ENCODE measurements at regions not wholly inside any gene's neighbourhood (a gene's known extent, or its start where the extent isn't known, plus 50 kb on each side); places are given as distances from the start of the nearest gene placed in this dataset.

DNA sequence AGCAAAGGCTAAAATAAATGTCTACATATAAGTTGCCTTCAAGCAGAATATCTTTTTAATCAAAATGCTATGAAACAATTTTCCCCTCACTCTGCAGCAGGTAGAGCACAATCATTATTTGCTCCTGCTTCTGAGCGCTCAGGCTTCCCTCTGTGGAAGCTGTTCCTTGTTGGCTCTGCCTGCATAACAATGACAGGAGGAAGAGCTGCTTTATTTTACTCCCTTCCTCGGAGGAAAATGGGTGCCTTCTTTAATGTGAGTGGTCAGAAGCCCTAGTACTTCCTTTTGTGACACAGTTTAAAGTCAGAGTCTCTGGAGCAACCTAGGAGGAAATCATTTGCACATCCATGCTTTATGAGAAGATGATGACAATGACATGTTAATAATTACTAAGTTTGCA lies 492.1 kb downstream of the CDH8 start:
- H3K27me3 ChIP-seq (replicated peaks in 1 of 2; ENCODE audit: control insufficient read depth in 2 of 2, insufficient read depth in 2 of 2, low read length in 1 of 2): no peaks in the 10 kb centered on the region

DNA sequence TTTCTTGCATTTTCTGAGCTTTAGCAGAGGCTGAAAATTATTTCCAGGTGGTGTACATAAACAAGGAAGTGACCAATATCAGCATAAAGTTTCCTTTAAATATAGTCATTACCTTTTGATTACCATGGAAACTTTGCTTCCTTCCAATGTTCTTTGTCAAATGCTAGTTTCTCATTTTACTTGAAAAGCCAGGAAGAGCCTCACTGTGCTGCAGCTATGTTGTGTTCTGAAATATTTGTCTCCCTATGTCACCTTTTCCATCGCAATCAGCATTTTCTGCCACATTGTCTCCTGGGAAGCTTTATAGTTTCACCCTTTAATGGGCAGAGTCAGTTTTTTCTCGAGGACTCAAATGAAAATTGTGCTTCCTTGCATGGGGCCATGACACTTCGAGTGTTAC lies 496.0 kb downstream of the CDH8 start:
- intact Hi-C loops (cut with micrococcal nuclease; ENCODE audit: unreplicated experiment): no loop called here
- H3K9me3 ChIP-seq (replicated peaks; ENCODE audit: control insufficient read depth, insufficient read depth, low read length): no peaks in the 10 kb centered on the region
- no peak for TF ChIP-seq ZNF384 (IDR thresholded peaks at IDR 0.05; ENCODE audit: borderline replicate concordance, low read depth, low read length)
- no peak for TF ChIP-seq SIN3A (IDR thresholded peaks at IDR 0.05; ENCODE audit: low read depth, low read length)
- TF ChIP-seq ZSCAN29 (IDR thresholded peaks at IDR 0.05): no peak
- TF ChIP-seq, protein P1, sequence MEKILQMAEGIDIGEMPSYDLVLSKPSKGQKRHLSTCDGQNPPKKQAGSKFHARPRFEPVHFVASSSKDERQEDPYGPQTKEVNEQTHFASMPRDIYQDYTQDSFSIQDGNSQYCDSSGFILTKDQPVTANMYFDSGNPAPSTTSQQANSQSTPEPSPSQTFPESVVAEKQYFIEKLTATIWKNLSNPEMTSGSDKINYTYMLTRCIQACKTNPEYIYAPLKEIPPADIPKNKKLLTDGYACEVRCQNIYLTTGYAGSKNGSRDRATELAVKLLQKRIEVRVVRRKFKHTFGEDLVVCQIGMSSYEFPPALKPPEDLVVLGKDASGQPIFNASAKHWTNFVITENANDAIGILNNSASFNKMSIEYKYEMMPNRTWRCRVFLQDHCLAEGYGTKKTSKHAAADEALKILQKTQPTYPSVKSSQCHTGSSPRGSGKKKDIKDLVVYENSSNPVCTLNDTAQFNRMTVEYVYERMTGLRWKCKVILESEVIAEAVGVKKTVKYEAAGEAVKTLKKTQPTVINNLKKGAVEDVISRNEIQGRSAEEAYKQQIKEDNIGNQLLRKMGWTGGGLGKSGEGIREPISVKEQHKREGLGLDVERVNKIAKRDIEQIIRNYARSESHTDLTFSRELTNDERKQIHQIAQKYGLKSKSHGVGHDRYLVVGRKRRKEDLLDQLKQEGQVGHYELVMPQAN (conservative IDR thresholded peaks at IDR 0.05): no peak
- TF ChIP-seq YBX1 (IDR thresholded peaks at IDR 0.05): no peak
- no peak for TF ChIP-seq NFIC (IDR thresholded peaks at IDR 0.05; ENCODE audit: low read depth, low read length)
- TF ChIP-seq ZNF622 (IDR thresholded peaks at IDR 0.05): no peak
- no peaks in the 10 kb centered on the region for H3K4me1 ChIP-seq (ENCODE audit: control insufficient read depth, insufficient read depth, low read length)
- ChIA-PET RAD21 (ENCODE audit: unreplicated experiment) (no interaction called here), POLR2A (no interaction called here), CTCF (no interaction called here), SMC1A (ENCODE audit: uncharacterized antibody, unreplicated experiment) (no interaction called here)
- H4K20me1 ChIP-seq (ENCODE audit: control insufficient read depth, insufficient read depth): no peaks in the 10 kb centered on the region
- no peak overlapping the region for H3K4me3 ChIP-seq
- H2AFZ ChIP-seq (ENCODE audit: control insufficient read depth, low read depth, low read length): no peak overlapping the region
- no peak overlapping the region for H3K27ac ChIP-seq (ENCODE audit: control insufficient read depth, insufficient read depth)
- 9% methylated on average over 3 of the region's 3 CpGs for WGBS (ENCODE audit: insufficient coverage, insufficient replicate concordance, low lambda C conversion rate, missing lambda C conversion rate)
- in situ Hi-C loops (cut with MboI): no loop called here
- no peak overlapping the region for H3K9ac ChIP-seq (ENCODE audit: control insufficient read depth, insufficient read depth, low read length)
- no TSS peak for BruUV-seq (replicated peaks)
- no peak for ATAC-seq
- no peaks in the 10 kb centered on the region for H3K27me3 ChIP-seq (replicated peaks in 1 of 2; ENCODE audit: control insufficient read depth in 2 of 2, insufficient read depth in 2 of 2, low read length in 1 of 2)
- no peak for FAIRE-seq
- no peak for DNase-seq (ENCODE audit: low read depth, low spot score)
- H3K36me3 ChIP-seq (ENCODE audit: control insufficient read depth in 2 of 2, insufficient read depth in 2 of 2, low read length in 1 of 2): no peaks in the 10 kb centered on the region
- no peaks in the 10 kb centered on the region for H3K79me2 ChIP-seq (ENCODE audit: control insufficient read depth, insufficient read depth, low read length)
- no peak overlapping the region for H3K4me2 ChIP-seq (ENCODE audit: control insufficient read depth, insufficient read depth)

More for the DNA sequence above, 492.1 kb downstream of the CDH8 start:
- Histone ChIP-seq H3K4me1 (ENCODE audit: control insufficient read depth, insufficient read depth, low read length) (no peaks in the 10 kb centered on the region), H3K27ac (ENCODE audit: control insufficient read depth, insufficient read depth) (no peak overlapping the region), H2AFZ (ENCODE audit: control insufficient read depth, low read depth, low read length) (no peak overlapping the region), H3K4me2 (ENCODE audit: control insufficient read depth, insufficient read depth) (no peak overlapping the region), H3K9ac (ENCODE audit: control insufficient read depth, insufficient read depth, low read length) (no peak overlapping the region), H3K36me3 (ENCODE audit: control insufficient read depth in 2 of 2, insufficient read depth in 2 of 2, low read length in 1 of 2) (no peaks in the 10 kb centered on the region), H3K9me3 (replicated peaks; ENCODE audit: control insufficient read depth, insufficient read depth, low read length) (no peaks in the 10 kb centered on the region), H3K4me3 (no peak overlapping the region), H4K20me1 (ENCODE audit: control insufficient read depth, insufficient read depth) (no peaks in the 10 kb centered on the region), H3K79me2 (ENCODE audit: control insufficient read depth, insufficient read depth, low read length) (no peaks in the 10 kb centered on the region)
- intact Hi-C loops (cut with micrococcal nuclease; ENCODE audit: unreplicated experiment) (no loop called here), in situ Hi-C loops (cut with MboI) (no loop called here)
- 45% methylated on average over 2 of the region's 2 CpGs for WGBS (ENCODE audit: insufficient coverage, insufficient replicate concordance, low lambda C conversion rate, missing lambda C conversion rate)
- BruUV-seq (replicated peaks): no TSS peak
- no peak for FAIRE-seq
- ChIA-PET SMC1A (ENCODE audit: uncharacterized antibody, unreplicated experiment) (interaction anchor here (0.7 to 1.0 kb wide), 2 partner anchors 163 to 237 kb away, joined by 3 read pairs; no protein-coding TSS in a partner anchor), POLR2A (no interaction called here), CTCF (no interaction called here), RAD21 (ENCODE audit: unreplicated experiment) (no interaction called here)
- TF ChIP-seq JUND (IDR thresholded peaks at IDR 0.05; ENCODE audit: low read depth, low read length): no peak
- DNase-seq (ENCODE audit: low read depth, low spot score): no peak
- ATAC-seq: no peak
